K562 (cell line): ENCODE measurements at regions not wholly inside any gene's neighbourhood (a gene's known extent, or its start where the extent isn't known, plus 50 kb on each side); places are given as distances from the start of the nearest gene placed in this dataset.

Experiments
- ATAC-seq: fragments of 200-7000 bp; cut with Tn5 transposase; 3 replicates; pipeline ENCODE4 v1.9.1; 2020; ENCODE audit warnings: moderate library complexity
- BruUV-seq: library from RNA; stranded (reverse); fragments of 400-500 nt; replicated peaks from 2 replicates; lab custom pipeline; 2021; lab: Mats Ljungman, UMichigan
- CTCF ChIA-PET: fragments of 300-600 bp; formaldehyde crosslinking; extraction: SDS; loops from one replicate; lab custom pipeline; 2021; ENCODE audit warnings: low intra/inter-chr PET ratio; lab: Yijun Ruan, JAX
- POLR2A ChIA-PET: fragments of 300-600, 350-650 bp; sonication (Branson Sonifier 250); formaldehyde crosslinking; extraction: SDS; loops from one replicate; lab custom pipeline; 2021; ENCODE audit warnings: antibody characterized with exemption, inconsistent platforms; lab: Yijun Ruan, JAX
- DNase-seq, 4 experiments: peaks; one replicate each; pipeline versions ENCODE4 v3.0.0 to v3.0.0-alpha.2; 2011 to 2018; ENCODE audit warnings: low spot score in 3 of 4, mixed read lengths in 3 of 4; ENCODE audit errors: extremely low read depth in 1 of 4
- FAIRE-seq: peaks from 2 replicates; lab custom pipeline; 2011; peaks lifted over from hg19 to GRCh38; lab: Jason Lieb, UNC
- H2AFZ ChIP-seq: 2 replicates; pipeline ENCODE4 v1.6.0; 2011; ENCODE audit warnings: low read depth, low read length, control low read depth, inconsistent platforms
- H3K27ac ChIP-seq: fragments of 200-600 bp; 3 replicates; pipeline ENCODE4 v1.8.0; 2011; ENCODE audit warnings: low read depth, mild to moderate bottlenecking, control low read depth, inconsistent platforms, low read length, moderate library complexity, mixed read lengths; ENCODE audit errors: extremely low read depth
- H3K27me3 ChIP-seq, 2 experiments: fragments of 300-600 bp in 1 of 2; 2 replicates in 1 of 2; 3 replicates in 1 of 2; pipeline versions ENCODE4 v1.6.0 to v1.8.0; 2011; ENCODE audit warnings: inconsistent platforms in 2 of 2, low read length in 2 of 2, mild to moderate bottlenecking in 1 of 2, mixed read lengths in 1 of 2, moderate library complexity in 1 of 2; ENCODE audit not compliant: control insufficient read depth in 2 of 2, insufficient read depth in 2 of 2
- H3K36me3 ChIP-seq: fragments of 300-600 bp; 3 replicates; pipeline ENCODE4 v1.8.0; 2011; ENCODE audit warnings: mild to moderate bottlenecking, low read length, inconsistent platforms; ENCODE audit not compliant: control insufficient read depth, insufficient read depth
- H3K4me1 ChIP-seq, 2 experiments: fragments of 200-600 bp in 1 of 2; replicated peaks in 1 of 2; 2 replicates in 1 of 2; 3 replicates in 1 of 2; pipeline versions ENCODE4 v1.5.1 to v1.8.0; 2011; ENCODE audit warnings: inconsistent platforms in 2 of 2, low read length in 2 of 2, mild to moderate bottlenecking in 1 of 2, mixed read lengths in 1 of 2, moderate library complexity in 1 of 2; ENCODE audit not compliant: control insufficient read depth in 2 of 2, insufficient read depth in 2 of 2
- H3K4me2 ChIP-seq: 2 replicates; pipeline ENCODE4 v1.6.1; 2011; ENCODE audit warnings: low read length, control low read depth, inconsistent platforms, mixed read lengths; ENCODE audit not compliant: insufficient read depth
- H3K4me3 ChIP-seq: fragments of 200-600 bp; sonication (generic), shearing (Covaris generic); 2 replicates; pipeline ENCODE4 v1.5.1; 2016; ENCODE audit warnings: control low read depth, inconsistent platforms
- H3K79me2 ChIP-seq: fragments of 200-600 bp; 3 replicates; pipeline ENCODE4 v1.8.0; 2011; ENCODE audit warnings: low read length, inconsistent platforms; ENCODE audit not compliant: control insufficient read depth, insufficient read depth
- H3K9ac ChIP-seq, 2 experiments: 2 replicates each; pipeline versions ENCODE4 v1.6.0 to v1.6.1; 2011; ENCODE audit warnings: low read depth in 2 of 2, low read length in 2 of 2, control low read depth in 1 of 2, inconsistent platforms in 1 of 2, mild to moderate bottlenecking in 1 of 2, mixed read lengths in 1 of 2; ENCODE audit not compliant: insufficient read depth in 1 of 2
- H3K9me1 ChIP-seq: one replicate; pipeline ENCODE4 v1.6.0; 2011; ENCODE audit warnings: inconsistent platforms, mild to moderate bottlenecking, low read length, moderate library complexity; ENCODE audit not compliant: control insufficient read depth, insufficient read depth
- H3K9me3 ChIP-seq: replicated peaks from 2 replicates; pipeline ENCODE4 v1.5.1; 2011; ENCODE audit warnings: low read depth, low read length, inconsistent platforms; ENCODE audit not compliant: control insufficient read depth, insufficient read depth
- H4K20me1 ChIP-seq: replicated peaks from 2 replicates; pipeline ENCODE4 v1.6.1; 2011; ENCODE audit warnings: low read length, inconsistent platforms, mixed read lengths; ENCODE audit not compliant: control insufficient read depth, insufficient read depth
- BHLHE40 ChIP-seq: IDR thresholded peaks from 2 replicates; pipeline ENCODE4 v1.6.1; 2011; ENCODE audit warnings: low read length, improper control_type of control experiment
- NFIX ChIP-seq: fragments of 250-450 bp; sonication (Bioruptor Pico); IDR thresholded peaks from 2 replicates; pipeline ENCODE4 v1.4.0; 2020; ENCODE audit warnings: low read depth, mild to moderate bottlenecking, moderate library complexity
- RNF219 ChIP-seq: fragments of 250-450 bp; sonication (Bioruptor Pico); IDR thresholded peaks from 2 replicates; pipeline ENCODE4 v1.5.0; 2022; ENCODE audit warnings: mild to moderate bottlenecking
- TFE3 ChIP-seq: fragments of 450-650 bp; formaldehyde crosslinking; IDR thresholded peaks from 2 replicates; pipeline ENCODE4 v1.4.0; 2020; ENCODE audit warnings: mild to moderate bottlenecking, mixed read lengths
- WGBS: fragments of 100-300 bp; shearing (Covaris generic); methylation state at CpG from one replicate; pipeline ENCODE4 v1.1.6; 2016; ENCODE audit warnings: low coverage, mixed read lengths; ENCODE audit not compliant: insufficient coverage; ENCODE audit errors: missing lambda C conversion rate; 5-methylcytosine and 5-hydroxymethylcytosine counted together
- in situ Hi-C: fragments of 300-500 bp; cut with MboI; formaldehyde crosslinking; loops from 4 replicates; pipeline ENCODE4 v1.15.0; 2018; ENCODE audit warnings: inconsistent platforms, mixed read lengths
- intact Hi-C: fragments of 100-400 bp; cut with micrococcal nuclease; formaldehyde crosslinking; loops from 2 replicates; pipeline ENCODE4 v1.14.2; 2022

DNA sequence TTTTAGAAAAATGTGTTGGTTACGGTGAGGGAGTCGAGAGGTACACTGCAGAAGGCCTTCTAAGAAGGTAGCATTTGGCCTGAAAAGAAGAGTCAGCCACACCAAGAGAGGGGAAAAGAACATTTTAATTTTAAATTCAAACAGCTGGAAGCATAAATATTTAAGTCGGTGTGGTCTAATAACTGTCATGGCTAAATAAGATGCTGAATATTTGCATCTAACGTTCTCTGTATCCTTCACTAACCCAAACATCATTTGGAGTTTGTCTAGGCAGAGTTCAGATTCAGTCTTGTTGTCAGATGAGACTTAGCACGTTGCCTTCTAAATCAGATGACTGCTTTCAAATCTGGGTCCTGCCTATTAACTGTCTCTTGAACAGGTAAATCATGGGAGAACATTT is 583.3 kb downstream of the DIPK2A start:
- Histone ChIP-seq H3K36me3 (no peaks in the 10 kb centered on the region), H3K27me3 (no peaks in the 10 kb centered on the region), H2AFZ (no peak overlapping the region), H3K79me2 (no peaks in the 10 kb centered on the region), H3K9ac (no peak overlapping the region), H3K27ac (no peak overlapping the region), H4K20me1 (no peaks in the 10 kb centered on the region), H3K9me1 (no peaks in the 10 kb centered on the region), H3K9me3 (no peaks in the 10 kb centered on the region), H3K4me1 (no peaks in the 10 kb centered on the region), H3K4me2 (no peak overlapping the region), H3K4me3 (no peak overlapping the region)
- POLR2A ChIA-PET, result no interaction called here
- FAIRE-seq (no peak), ATAC-seq (no peak), DNase-seq (no peak)
- BruUV-seq, result no TSS peak
- in situ Hi-C loops (no loop called here), intact Hi-C loops (no loop called here)
- TF ChIP-seq RNF219 (CRISPR knock-in tag), result no peak
- no peak for TF ChIP-seq BHLHE40
- no peak for TF ChIP-seq TFE3 (CRISPR knock-in tag)
- no peak for TF ChIP-seq NFIX
- WGBS, result 1% methylated on average over 5 of the region's 5 CpGs
- CTCF ChIA-PET, result no interaction called here
